ENCODE measurements at regions not wholly inside any gene's neighbourhood (a gene's known extent, or its start where the extent isn't known, plus 50 kb on each side); places are given as distances from the start of the nearest gene placed in this dataset.

- H3K4me3 ChIP-seq (ENCODE audit: low read depth, low read length): no peak overlapping the region
- no peak for TF ChIP-seq CTCF (IDR thresholded peaks at IDR 0.05; ENCODE audit: low read depth, low read length)
These were observed 244.8 kb upstream of the COPS8 start for GRCh38 chr2:236840857-236841256.

GRCh38 chr2:236841389-236841788, 244.3 kb upstream of the COPS8 start:
- no peak overlapping the region for H3K4me3 ChIP-seq (ENCODE audit: low read depth, low read length)
- TF ChIP-seq CTCF (IDR thresholded peaks at IDR 0.05; ENCODE audit: low read depth, low read length): no peak

GRCh38 chr2:236843161-236843968, 242.3 kb upstream of the COPS8 start:
- no peak for TF ChIP-seq CTCF (IDR thresholded peaks at IDR 0.05; ENCODE audit: low read depth, low read length)
- no peak overlapping the region for H3K4me3 ChIP-seq (ENCODE audit: low read depth, low read length)

- H3K4me3 ChIP-seq (ENCODE audit: low read depth, low read length): no peak overlapping the region
- TF ChIP-seq CTCF (IDR thresholded peaks at IDR 0.05; ENCODE audit: low read depth, low read length): no peak
These were observed 241.0 kb upstream of the COPS8 start for GRCh38 chr2:236844711-236845110.

- TF ChIP-seq CTCF (IDR thresholded peaks at IDR 0.05; ENCODE audit: low read depth, low read length): no peak
These were observed 238.7 kb upstream of the COPS8 start for GRCh38 chr2:236847023-236847422.

GRCh38 chr2:236847538-236848263, 238.0 kb upstream of the COPS8 start:
- no peak for TF ChIP-seq CTCF (IDR thresholded peaks at IDR 0.05; ENCODE audit: low read depth, low read length)
- no peak overlapping the region for H3K4me3 ChIP-seq (ENCODE audit: low read depth, low read length)

More at GRCh38 chr2:236847023-236847422, 238.7 kb upstream of the COPS8 start:
- no peak overlapping the region for H3K4me3 ChIP-seq (ENCODE audit: low read depth, low read length)

- H3K4me3 ChIP-seq (ENCODE audit: low read depth, low read length): no peak overlapping the region
- TF ChIP-seq CTCF (IDR thresholded peaks at IDR 0.05; ENCODE audit: low read depth, low read length): no peak
These were observed 237.2 kb upstream of the COPS8 start for GRCh38 chr2:236848501-236848900.

All from WI38 (cell line).